HCT116 (cell line): ENCODE measurements at regions not wholly inside any gene's neighbourhood (a gene's known extent, or its start where the extent isn't known, plus 50 kb on each side); places are given as distances from the start of the nearest gene placed in this dataset.

ENCODE experiments used
- ATAC-seq: fragments of 200-7000 bp; cut with Tn5 transposase; 2 replicates; pipeline ENCODE4 v1.9.1; 2020; ENCODE audit warnings: mild to moderate bottlenecking, moderate library complexity
- BruUV-seq: library from RNA; stranded (reverse); fragments of 400-500 nt; replicated peaks from 2 replicates; lab custom pipeline; 2021; lab: Mats Ljungman, UMichigan
- CTCF ChIA-PET: fragments of 300-600 bp; sonication (Branson Sonifier 250); formaldehyde crosslinking; loops from one replicate; lab custom pipeline; 2021; ENCODE audit warnings: antibody characterized with exemption; lab: Charles Lee
- POLR2A ChIA-PET: fragments of 300-600, 350-600 bp; sonication (Branson Sonifier 250); formaldehyde crosslinking; loops from one replicate; lab custom pipeline; 2021; ENCODE audit warnings: antibody characterized with exemption; lab: Charles Lee
- RAD21 ChIA-PET, 2 experiments: fragments of 300-600 bp; sonication (Branson Sonifier 250); formaldehyde crosslinking; loops; one replicate each; lab custom pipeline; 2023; ENCODE audit warnings: low total read pairs in 2 of 2; ENCODE audit not compliant: uncharacterized antibody in 2 of 2, unreplicated experiment in 2 of 2, low non-redundant PET in 1 of 2; lab: Charles Lee
- DNase-seq: peaks from one replicate; pipeline ENCODE4 v3.0.0-alpha.2; 2010; ENCODE audit warnings: low read depth, low spot score
- H2AFZ ChIP-seq: fragments of 200-600 bp; shearing (Covaris generic), sonication (generic); 2 replicates; pipeline ENCODE4 v1.6.1; 2017; ENCODE audit warnings: low read depth, mixed run types, mixed read lengths, antibody characterized with exemption, low read length; ENCODE audit not compliant: poor library complexity, severe bottlenecking
- H3K27ac ChIP-seq: 2 replicates; pipeline ENCODE4 v1.5.1; 2012; ENCODE audit warnings: low read depth, low read length
- H3K27me3 ChIP-seq: fragments of 200-600 bp; sonication (generic); 2 replicates; pipeline ENCODE4 v1.6.1; 2016; ENCODE audit warnings: mixed run types, low read length, mixed read lengths; ENCODE audit not compliant: insufficient read depth
- H3K36me3 ChIP-seq, 2 experiments: fragments of 200-500 bp in 1 of 2; fragments of 200-600 bp in 1 of 2; sonication (Bioruptor generic) in 1 of 2; sonication (generic) in 1 of 2; 2 replicates each; pipeline versions ENCODE4 v1.5.1 to v1.6.1; 2014 to 2016; ENCODE audit warnings: low read length in 2 of 2, inconsistent platforms in 1 of 2, mixed read lengths in 1 of 2, mixed run types in 1 of 2; ENCODE audit not compliant: insufficient read depth in 2 of 2, control insufficient read depth in 1 of 2
- H3K4me1 ChIP-seq, 2 experiments: fragments of 200-600 bp in 1 of 2; sonication (generic) in 1 of 2; 2 replicates each; pipeline versions ENCODE4 v1.5.1 to v1.6.1; 2012 to 2017; ENCODE audit warnings: low read length in 2 of 2, inconsistent platforms in 1 of 2, mild to moderate bottlenecking in 1 of 2, mixed read lengths in 1 of 2, mixed run types in 1 of 2, moderate library complexity in 1 of 2; ENCODE audit not compliant: insufficient read depth in 2 of 2, control insufficient read depth in 1 of 2
- H3K4me2 ChIP-seq: fragments of 200-600 bp; sonication (generic); 2 replicates; pipeline ENCODE4 v1.6.1; 2017; ENCODE audit warnings: mixed run types, low read length, mixed read lengths
- H3K4me3 ChIP-seq, 2 experiments: fragments of 200-600 bp in 1 of 2; sonication (generic) in 1 of 2; replicated peaks in 1 of 2; 2 replicates each; pipeline ENCODE4 v1.5.1; 2011 to 2016; ENCODE audit warnings: low read length in 2 of 2, control low read depth in 1 of 2, low read depth in 1 of 2, mild to moderate bottlenecking in 1 of 2, mixed read lengths in 1 of 2, mixed run types in 1 of 2
- H3K79me2 ChIP-seq: fragments of 200-600 bp; sonication (generic); 2 replicates; pipeline ENCODE4 v1.6.1; 2017; ENCODE audit warnings: mild to moderate bottlenecking, mixed run types, low read length, moderate library complexity, mixed read lengths; ENCODE audit not compliant: insufficient read depth
- H3K9ac ChIP-seq: fragments of 200-600 bp; sonication (generic); 2 replicates; pipeline ENCODE4 v1.6.1; 2016; ENCODE audit warnings: low read length, mixed read lengths
- H3K9me2 ChIP-seq: fragments of 200-600 bp; sonication (generic), shearing (Covaris generic); 2 replicates; pipeline ENCODE4 v1.6.1; 2017; ENCODE audit warnings: mixed run types, mild to moderate bottlenecking, moderate library complexity; ENCODE audit not compliant: insufficient read depth
- H3K9me3 ChIP-seq, 2 experiments: fragments of 200-500 bp in 1 of 2; fragments of 200-600 bp in 1 of 2; sonication (Bioruptor generic) in 1 of 2; sonication (generic) in 1 of 2; 2 replicates each; pipeline ENCODE4 v1.6.1; 2014 to 2017; ENCODE audit warnings: low read length in 2 of 2, mixed read lengths in 2 of 2, inconsistent platforms in 1 of 2, low read depth in 1 of 2, mild to moderate bottlenecking in 1 of 2, mixed run types in 1 of 2, moderate library complexity in 1 of 2; ENCODE audit not compliant: control insufficient read depth in 1 of 2, insufficient read depth in 1 of 2
- H4K20me1 ChIP-seq: fragments of 200-600 bp; sonication (generic), shearing (Covaris generic); 2 replicates; pipeline ENCODE4 v1.6.1; 2017; ENCODE audit warnings: mixed run types, mild to moderate bottlenecking, moderate library complexity; ENCODE audit not compliant: insufficient read depth
- ATF3 ChIP-seq: IDR thresholded peaks from 2 replicates; pipeline ENCODE4 v1.6.1; 2012
- CEBPB ChIP-seq: IDR thresholded peaks from 2 replicates; pipeline ENCODE4 v1.6.1; 2012; ENCODE audit warnings: low read depth
- EGR1 ChIP-seq: IDR thresholded peaks from 2 replicates; pipeline ENCODE4 v1.6.1; 2012; ENCODE audit warnings: low read depth
- ELF1 ChIP-seq: IDR thresholded peaks from 2 replicates; pipeline ENCODE4 v1.6.1; 2012; ENCODE audit warnings: low read depth, borderline replicate concordance
- EZH2 ChIP-seq: fragments of 200-600 bp; sonication (generic); IDR thresholded peaks from 2 replicates; pipeline ENCODE4 v1.6.1; 2017; ENCODE audit warnings: antibody characterized with exemption, mixed run types
- FOSL1 ChIP-seq: IDR thresholded peaks from 2 replicates; pipeline ENCODE4 v1.6.1; 2012; ENCODE audit warnings: low read depth
- JUND ChIP-seq: IDR thresholded peaks from 2 replicates; pipeline ENCODE4 v1.6.1; 2012
- POLR2A ChIP-seq: IDR thresholded peaks from 2 replicates; pipeline ENCODE4 v1.7.0; 2011; ENCODE audit warnings: borderline replicate concordance; ENCODE audit not compliant: insufficient read depth, insufficient read length; ENCODE audit errors: extremely low read depth
- RAD21 ChIP-seq: IDR thresholded peaks from 2 replicates; pipeline ENCODE4 v1.6.1; 2012; ENCODE audit warnings: low read depth, mild to moderate bottlenecking
- SIN3A ChIP-seq: IDR thresholded peaks from 2 replicates; pipeline ENCODE4 v1.6.1; 2012; ENCODE audit warnings: low read depth
- SP1 ChIP-seq: IDR thresholded peaks from 2 replicates; pipeline ENCODE4 v1.6.1; 2012; ENCODE audit warnings: low read depth
- SRF ChIP-seq: IDR thresholded peaks from 2 replicates; pipeline ENCODE4 v1.6.1; 2012; ENCODE audit warnings: low read depth
- YY1 ChIP-seq: IDR thresholded peaks from 2 replicates; pipeline ENCODE4 v1.6.1; 2011; ENCODE audit warnings: low read length, low read depth, moderate library complexity, mild to moderate bottlenecking; ENCODE audit not compliant: insufficient replicate concordance; ENCODE audit errors: extremely low read depth
- ZBTB33 ChIP-seq: IDR thresholded peaks from 2 replicates; pipeline ENCODE4 v1.6.1; 2011; ENCODE audit warnings: mild to moderate bottlenecking, low read length, moderate library complexity; ENCODE audit not compliant: insufficient replicate concordance; ENCODE audit errors: extremely low read depth
- ZFX ChIP-seq: fragments of 450-650 bp; IDR thresholded peaks from 2 replicates; pipeline ENCODE4 v1.6.1; 2017
- ZNF274 ChIP-seq: fragments of 200-500 bp; sonication (Bioruptor generic); IDR thresholded peaks from 2 replicates; pipeline ENCODE4 v1.6.1; 2014; ENCODE audit warnings: mild to moderate bottlenecking, low read depth, low read length, inconsistent platforms
- intact Hi-C: fragments of 100-400 bp; cut with micrococcal nuclease; formaldehyde crosslinking; loops from 2 replicates; pipeline ENCODE4 v1.10.0; 2022
- TF ChIP-seq, protein P1 (sequence below): IDR thresholded peaks from 2 replicates; pipeline ENCODE4 v1.6.1; 2012
- TF ChIP-seq, protein P2 (sequence below): IDR thresholded peaks from 2 replicates; pipeline ENCODE4 v1.6.1; 2012; ENCODE audit warnings: low read depth
- TF ChIP-seq, protein P3 (sequence below), 3 experiments: fragments of 200-600 bp in 1 of 3; sonication (generic) in 1 of 3; IDR thresholded peaks in 2 of 3; conservative IDR thresholded peaks in 1 of 3; 2 replicates each; pipeline ENCODE4 v1.5.1; 2012 to 2017; ENCODE audit warnings: low read depth in 2 of 3, low read length in 2 of 3, antibody characterized with exemption in 1 of 3, borderline replicate concordance in 1 of 3, control low read depth in 1 of 3, mild to moderate bottlenecking in 1 of 3, mixed read lengths in 1 of 3, mixed run types in 1 of 3, moderate library complexity in 1 of 3; ENCODE audit not compliant: insufficient read depth in 1 of 3

GRCh38 chr6:137780447-137781034, 86.5 kb upstream of the TNFAIP3 start:
- Histone ChIP-seq H3K27ac (no peak overlapping the region), H3K9me3 (no peaks in the 10 kb centered on the region), H4K20me1 (no peaks in the 10 kb centered on the region), H3K9ac (no peak overlapping the region), H3K4me1 (no peaks in the 10 kb centered on the region), H3K9me2 (no peaks in the 10 kb centered on the region), H2AFZ (no peak overlapping the region), H3K4me2 (no peak overlapping the region), H3K27me3 (no peaks in the 10 kb centered on the region), H3K79me2 (no peaks in the 10 kb centered on the region), H3K4me3 (no peak overlapping the region), H3K36me3 (no peaks in the 10 kb centered on the region)
- no peak for DNase-seq
- ChIA-PET POLR2A (no interaction called here), CTCF (no interaction called here), RAD21 (no interaction called here)
- intact Hi-C loops, result no loop called here
- TF ChIP-seq ELF1 (no peak), JUND (no peak), FOSL1 (no peak), RAD21 (no peak), YY1 (no peak), CEBPB (no peak), EGR1 (no peak), ATF3 (no peak), ZNF274 (no peak), ZFX (no peak), SP1 (no peak), SIN3A (no peak), ZBTB33 (no peak), POLR2A (no peak), EZH2 (no peak), SRF (no peak)
- TF ChIP-seq, protein P1, sequence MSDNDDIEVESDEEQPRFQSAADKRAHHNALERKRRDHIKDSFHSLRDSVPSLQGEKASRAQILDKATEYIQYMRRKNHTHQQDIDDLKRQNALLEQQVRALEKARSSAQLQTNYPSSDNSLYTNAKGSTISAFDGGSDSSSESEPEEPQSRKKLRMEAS, result no peak
- TF ChIP-seq, protein P2, sequence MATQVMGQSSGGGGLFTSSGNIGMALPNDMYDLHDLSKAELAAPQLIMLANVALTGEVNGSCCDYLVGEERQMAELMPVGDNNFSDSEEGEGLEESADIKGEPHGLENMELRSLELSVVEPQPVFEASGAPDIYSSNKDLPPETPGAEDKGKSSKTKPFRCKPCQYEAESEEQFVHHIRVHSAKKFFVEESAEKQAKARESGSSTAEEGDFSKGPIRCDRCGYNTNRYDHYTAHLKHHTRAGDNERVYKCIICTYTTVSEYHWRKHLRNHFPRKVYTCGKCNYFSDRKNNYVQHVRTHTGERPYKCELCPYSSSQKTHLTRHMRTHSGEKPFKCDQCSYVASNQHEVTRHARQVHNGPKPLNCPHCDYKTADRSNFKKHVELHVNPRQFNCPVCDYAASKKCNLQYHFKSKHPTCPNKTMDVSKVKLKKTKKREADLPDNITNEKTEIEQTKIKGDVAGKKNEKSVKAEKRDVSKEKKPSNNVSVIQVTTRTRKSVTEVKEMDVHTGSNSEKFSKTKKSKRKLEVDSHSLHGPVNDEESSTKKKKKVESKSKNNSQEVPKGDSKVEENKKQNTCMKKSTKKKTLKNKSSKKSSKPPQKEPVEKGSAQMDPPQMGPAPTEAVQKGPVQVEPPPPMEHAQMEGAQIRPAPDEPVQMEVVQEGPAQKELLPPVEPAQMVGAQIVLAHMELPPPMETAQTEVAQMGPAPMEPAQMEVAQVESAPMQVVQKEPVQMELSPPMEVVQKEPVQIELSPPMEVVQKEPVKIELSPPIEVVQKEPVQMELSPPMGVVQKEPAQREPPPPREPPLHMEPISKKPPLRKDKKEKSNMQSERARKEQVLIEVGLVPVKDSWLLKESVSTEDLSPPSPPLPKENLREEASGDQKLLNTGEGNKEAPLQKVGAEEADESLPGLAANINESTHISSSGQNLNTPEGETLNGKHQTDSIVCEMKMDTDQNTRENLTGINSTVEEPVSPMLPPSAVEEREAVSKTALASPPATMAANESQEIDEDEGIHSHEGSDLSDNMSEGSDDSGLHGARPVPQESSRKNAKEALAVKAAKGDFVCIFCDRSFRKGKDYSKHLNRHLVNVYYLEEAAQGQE, result no peak
- TF ChIP-seq, protein P3, sequence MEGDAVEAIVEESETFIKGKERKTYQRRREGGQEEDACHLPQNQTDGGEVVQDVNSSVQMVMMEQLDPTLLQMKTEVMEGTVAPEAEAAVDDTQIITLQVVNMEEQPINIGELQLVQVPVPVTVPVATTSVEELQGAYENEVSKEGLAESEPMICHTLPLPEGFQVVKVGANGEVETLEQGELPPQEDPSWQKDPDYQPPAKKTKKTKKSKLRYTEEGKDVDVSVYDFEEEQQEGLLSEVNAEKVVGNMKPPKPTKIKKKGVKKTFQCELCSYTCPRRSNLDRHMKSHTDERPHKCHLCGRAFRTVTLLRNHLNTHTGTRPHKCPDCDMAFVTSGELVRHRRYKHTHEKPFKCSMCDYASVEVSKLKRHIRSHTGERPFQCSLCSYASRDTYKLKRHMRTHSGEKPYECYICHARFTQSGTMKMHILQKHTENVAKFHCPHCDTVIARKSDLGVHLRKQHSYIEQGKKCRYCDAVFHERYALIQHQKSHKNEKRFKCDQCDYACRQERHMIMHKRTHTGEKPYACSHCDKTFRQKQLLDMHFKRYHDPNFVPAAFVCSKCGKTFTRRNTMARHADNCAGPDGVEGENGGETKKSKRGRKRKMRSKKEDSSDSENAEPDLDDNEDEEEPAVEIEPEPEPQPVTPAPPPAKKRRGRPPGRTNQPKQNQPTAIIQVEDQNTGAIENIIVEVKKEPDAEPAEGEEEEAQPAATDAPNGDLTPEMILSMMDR (IDR thresholded peaks at IDR 0.05 in 2 of 3, conservative IDR thresholded peaks at IDR 0.05 in 1 of 3; ENCODE audit: borderline replicate concordance in 1 of 3, insufficient read depth in 1 of 3, low read depth in 2 of 3, low read length in 2 of 3), result no peak
- no peak for ATAC-seq
- no TSS peak for BruUV-seq
